SK-N-SH treated with all-trans-retinoic acid at 6 μM for 48 hours (cell line): ENCODE measurements at regions not wholly inside any gene's neighbourhood (a gene's known extent, or its start where the extent isn't known, plus 50 kb on each side); places are given as distances from the start of the nearest gene placed in this dataset.
A peak's percentile ranks its signal among the peaks of the same experiment; 100 is the strongest.

Experiments used
- ATAC-seq: fragments of 200-7000 bp; cut with Tn5 transposase; 3 replicates; pipeline ENCODE4 v1.9.1; 2020; ENCODE audit warnings: mild to moderate bottlenecking, moderate library complexity
- ARNTL ChIP-seq: fragments of 450-650 bp; formaldehyde crosslinking; IDR thresholded peaks from 2 replicates; pipeline ENCODE4 v1.5.0; 2020; ENCODE audit warnings: low read depth, mild to moderate bottlenecking, moderate library complexity, borderline replicate concordance
- BACH2 ChIP-seq: fragments of 250-450 bp; sonication (Bioruptor Pico); IDR thresholded peaks from 2 replicates; pipeline ENCODE4 v1.9.0; 2021; ENCODE audit warnings: mild to moderate bottlenecking, borderline replicate concordance
- CREB5 ChIP-seq: fragments of 250-450 bp; sonication (Bioruptor Pico); IDR thresholded peaks from 2 replicates; pipeline ENCODE4 v1.5.1; 2020; ENCODE audit warnings: low read depth, mild to moderate bottlenecking, moderate library complexity
- CSDC2 ChIP-seq: fragments of 250-450 bp; sonication (Bioruptor Pico); IDR thresholded peaks from 2 replicates; pipeline ENCODE4 v1.5.0; 2020; ENCODE audit warnings: mild to moderate bottlenecking, moderate library complexity
- CSRNP3 ChIP-seq: fragments of 250-450 bp; sonication (Bioruptor Pico); IDR thresholded peaks from 2 replicates; pipeline ENCODE4 v1.5.1; 2021; ENCODE audit warnings: mild to moderate bottlenecking, moderate library complexity
- ESRRG ChIP-seq: fragments of 250-450 bp; sonication (Bioruptor Pico); IDR thresholded peaks from 2 replicates; pipeline ENCODE4 v1.6.1; 2021; ENCODE audit warnings: mild to moderate bottlenecking
- GLIS3 ChIP-seq: fragments of 250-450 bp; sonication (Bioruptor Pico); IDR thresholded peaks from 2 replicates; pipeline ENCODE4 v1.5.0; 2020; ENCODE audit warnings: mild to moderate bottlenecking, moderate library complexity
- OSR1 ChIP-seq: fragments of 250-450 bp; sonication (Bioruptor Pico); IDR thresholded peaks from 2 replicates; pipeline ENCODE4 v1.8.0; 2022; ENCODE audit warnings: moderate library complexity, mild to moderate bottlenecking, inconsistent platforms
- POU6F1 ChIP-seq: fragments of 250-450 bp; sonication (Bioruptor Pico); IDR thresholded peaks from 2 replicates; pipeline ENCODE4 v1.8.0; 2021; ENCODE audit warnings: low read depth, mild to moderate bottlenecking, moderate library complexity, borderline replicate concordance
- PPARA ChIP-seq: fragments of 250-450 bp; sonication (Bioruptor Pico); IDR thresholded peaks from 2 replicates; pipeline ENCODE4 v1.5.0; 2020; ENCODE audit warnings: mild to moderate bottlenecking, borderline replicate concordance
- RARB ChIP-seq: fragments of 250-450 bp; sonication (Bioruptor Pico); IDR thresholded peaks from 2 replicates; pipeline ENCODE4 v1.8.0; 2021; ENCODE audit warnings: mild to moderate bottlenecking, moderate library complexity
- ZC3H10 ChIP-seq: fragments of 250-450 bp; sonication (Bioruptor Pico); IDR thresholded peaks from 2 replicates; pipeline ENCODE4 v1.5.1; 2021; ENCODE audit warnings: mild to moderate bottlenecking, moderate library complexity
- ZFP3 ChIP-seq: fragments of 250-450 bp; sonication (Bioruptor Pico); IDR thresholded peaks from 2 replicates; pipeline ENCODE4 v1.5.0; 2020; ENCODE audit warnings: mild to moderate bottlenecking, moderate library complexity
- ZFP30 ChIP-seq: fragments of 450-650 bp; formaldehyde crosslinking; IDR thresholded peaks from 2 replicates; pipeline ENCODE4 v1.5.0; 2022; ENCODE audit warnings: mild to moderate bottlenecking, moderate library complexity
- ZNF565 ChIP-seq: fragments of 450-650 bp; formaldehyde crosslinking; conservative IDR thresholded peaks from 2 replicates; pipeline ENCODE4 v1.5.0; 2020; ENCODE audit warnings: low read depth, mild to moderate bottlenecking, moderate library complexity
- ZNF70 ChIP-seq: fragments of 450-650 bp; formaldehyde crosslinking; IDR thresholded peaks from 2 replicates; pipeline ENCODE4 v1.5.0; 2020; ENCODE audit warnings: mild to moderate bottlenecking, moderate library complexity
- ZNF8 ChIP-seq: fragments of 450-650 bp; formaldehyde crosslinking; IDR thresholded peaks from 2 replicates; pipeline ENCODE4 v1.5.0; 2020; ENCODE audit warnings: mild to moderate bottlenecking, moderate library complexity
- TF ChIP-seq, protein P1 (sequence below): fragments of 250-450 bp; sonication (Bioruptor Pico); IDR thresholded peaks from 2 replicates; pipeline ENCODE4 v1.5.0; 2020; ENCODE audit warnings: mild to moderate bottlenecking, moderate library complexity

GRCh38 chr5:87190687-87191086, 77.0 kb upstream of the RASA1 start (continued):
- TF ChIP-seq, protein P1, sequence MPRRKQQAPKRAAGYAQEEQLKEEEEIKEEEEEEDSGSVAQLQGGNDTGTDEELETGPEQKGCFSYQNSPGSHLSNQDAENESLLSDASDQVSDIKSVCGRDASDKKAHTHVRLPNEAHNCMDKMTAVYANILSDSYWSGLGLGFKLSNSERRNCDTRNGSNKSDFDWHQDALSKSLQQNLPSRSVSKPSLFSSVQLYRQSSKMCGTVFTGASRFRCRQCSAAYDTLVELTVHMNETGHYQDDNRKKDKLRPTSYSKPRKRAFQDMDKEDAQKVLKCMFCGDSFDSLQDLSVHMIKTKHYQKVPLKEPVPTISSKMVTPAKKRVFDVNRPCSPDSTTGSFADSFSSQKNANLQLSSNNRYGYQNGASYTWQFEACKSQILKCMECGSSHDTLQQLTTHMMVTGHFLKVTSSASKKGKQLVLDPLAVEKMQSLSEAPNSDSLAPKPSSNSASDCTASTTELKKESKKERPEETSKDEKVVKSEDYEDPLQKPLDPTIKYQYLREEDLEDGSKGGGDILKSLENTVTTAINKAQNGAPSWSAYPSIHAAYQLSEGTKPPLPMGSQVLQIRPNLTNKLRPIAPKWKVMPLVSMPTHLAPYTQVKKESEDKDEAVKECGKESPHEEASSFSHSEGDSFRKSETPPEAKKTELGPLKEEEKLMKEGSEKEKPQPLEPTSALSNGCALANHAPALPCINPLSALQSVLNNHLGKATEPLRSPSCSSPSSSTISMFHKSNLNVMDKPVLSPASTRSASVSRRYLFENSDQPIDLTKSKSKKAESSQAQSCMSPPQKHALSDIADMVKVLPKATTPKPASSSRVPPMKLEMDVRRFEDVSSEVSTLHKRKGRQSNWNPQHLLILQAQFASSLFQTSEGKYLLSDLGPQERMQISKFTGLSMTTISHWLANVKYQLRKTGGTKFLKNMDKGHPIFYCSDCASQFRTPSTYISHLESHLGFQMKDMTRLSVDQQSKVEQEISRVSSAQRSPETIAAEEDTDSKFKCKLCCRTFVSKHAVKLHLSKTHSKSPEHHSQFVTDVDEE (CRISPR knock-in tag): no peak

GRCh38 chr5:87191645-87192044, 76.0 kb upstream of the RASA1 start:
- no peak for TF ChIP-seq OSR1
- TF ChIP-seq BACH2 (CRISPR knock-in tag): no peak
- TF ChIP-seq CSRNP3: no peak
- no peak for TF ChIP-seq PPARA (CRISPR knock-in tag)
- no peak for TF ChIP-seq ZC3H10 (CRISPR knock-in tag)
- TF ChIP-seq ESRRG: no peak
- no peak for TF ChIP-seq ZNF565
- no peak for TF ChIP-seq ZFP30 (CRISPR knock-in tag)
- TF ChIP-seq GLIS3: no peak
- no peak for TF ChIP-seq RARB (CRISPR knock-in tag)
- TF ChIP-seq CSDC2: no peak
- TF ChIP-seq ZFP3 (CRISPR knock-in tag): no peak
- no peak for TF ChIP-seq ARNTL
- TF ChIP-seq POU6F1 (CRISPR knock-in tag): no peak
- TF ChIP-seq CREB5 (CRISPR knock-in tag): no peak
- TF ChIP-seq ZNF70 (CRISPR knock-in tag): no peak
- TF ChIP-seq ZNF8 (CRISPR knock-in tag): no peak
- TF ChIP-seq, protein P1 (CRISPR knock-in tag): no peak

GRCh38 chr5:87195104-87195591, 72.5 kb upstream of the RASA1 start:
- peak; percentile 84 for ATAC-seq
- TF ChIP-seq OSR1: no peak
- no peak for TF ChIP-seq ZNF8 (CRISPR knock-in tag)
- TF ChIP-seq ZNF70 (CRISPR knock-in tag): no peak
- TF ChIP-seq RARB (CRISPR knock-in tag): no peak
- no peak for TF ChIP-seq POU6F1 (CRISPR knock-in tag)
- TF ChIP-seq, all 23 proteins: peak for 0

More at GRCh38 chr5:87191645-87192044, 76.0 kb upstream of the RASA1 start:
- no peak for ATAC-seq
